Upper lobe of left lung (tissue), 6 donors: ENCODE measurements at regions not wholly inside any gene's neighbourhood (a gene's known extent, or its start where the extent isn't known, plus 50 kb on each side); places are given as distances from the start of the nearest gene placed in this dataset.

ENCODE experiments used
- ATAC-seq, 2 donors: fragments of 200-7000 bp; cut with Tn5 transposase; one replicate each; pipeline ENCODE4 v1.9.1; 2022; ENCODE audit warnings: mild to moderate bottlenecking in 2 of 2, moderate library complexity in 2 of 2; ENCODE audit not compliant: low FRiP score in 2 of 2
- DNase-seq, 2 donors: peaks; one replicate each; pipeline ENCODE4 v3.0.0-alpha.2; 2019 to 2020
- H3K27ac ChIP-seq, 4 donors: fragments of 200-600 bp; sonication (generic); one replicate each; pipeline ENCODE4 v1.5.1; 2016 to 2019
- H3K27me3 ChIP-seq, 4 donors: fragments of 200-600 bp; sonication (generic); one replicate each; pipeline ENCODE4 v1.5.1; 2017 to 2019
- H3K36me3 ChIP-seq, 4 donors: fragments of 200-600 bp; sonication (generic); one replicate each; pipeline ENCODE4 v1.5.1; 2016 to 2019
- H3K4me1 ChIP-seq, 4 donors: fragments of 200-600 bp; sonication (generic); one replicate each; pipeline ENCODE4 v1.5.1; 2018 to 2019
- H3K4me3 ChIP-seq, 4 donors: fragments of 200-600 bp; sonication (generic); one replicate each; pipeline ENCODE4 v1.5.1; 2017 to 2019; ENCODE audit warnings: mild to moderate bottlenecking in 2 of 4, moderate library complexity in 1 of 4
- H3K9me3 ChIP-seq, 4 donors: fragments of 200-600 bp; sonication (generic); one replicate each; pipeline ENCODE4 v1.5.1; 2018 to 2019
- CTCF ChIP-seq, 6 experiments: fragments of 450-650 bp in 4 of 6; fragments of 200-600 bp in 2 of 6; sonication (generic) in 2 of 6; IDR thresholded peaks; one replicate each; pipeline ENCODE4 v1.5.1; 2016 to 2019; ENCODE audit warnings: antibody characterized with exemption in 6 of 6
- EP300 ChIP-seq, 4 donors: sonication (generic); formaldehyde crosslinking; IDR thresholded peaks; one replicate each; pipeline ENCODE4 v1.5.1; 2017; ENCODE audit warnings: antibody characterized with exemption in 4 of 4, control low read depth in 2 of 4
- POLR2A ChIP-seq, 4 donors: fragments of 450-650 bp; IDR thresholded peaks; one replicate each; pipeline ENCODE4 v1.5.1; 2016 to 2017; ENCODE audit warnings: antibody characterized with exemption in 4 of 4, mild to moderate bottlenecking in 2 of 4
- POLR2AphosphoS5 ChIP-seq, 2 donors: sonication (generic); formaldehyde crosslinking; IDR thresholded peaks; one replicate each; pipeline ENCODE4 v1.5.1; 2017; ENCODE audit warnings: antibody characterized with exemption in 2 of 2
- WGBS, 2 donors: methylation state at CpG; one replicate each; pipeline ENCODE4 v1.1.5; 2017 to 2018; 5-methylcytosine and 5-hydroxymethylcytosine counted together
- donor health status: DM: no; HTN: no; CAD: no; lungs with moderate emphysema.
- donor health status: DM: no; HTN: yes; CAD: no; lungs with severe emphysema.

GRCh38 chr17:72005332-72006163 lies 115.3 kb upstream of the SOX9 start:
- no peak for TF ChIP-seq EP300 (IDR thresholded peaks at IDR 0.05)
- TF ChIP-seq POLR2AphosphoS5 (IDR thresholded peaks at IDR 0.05) = no peak
- no peak for TF ChIP-seq CTCF (IDR thresholded peaks at IDR 0.05)
- no peak for TF ChIP-seq POLR2A (IDR thresholded peaks at IDR 0.05)
- Histone ChIP-seq H3K27me3 (no peaks in the 10 kb centered on the region), H3K9me3 (no peaks in the 10 kb centered on the region), H3K4me1 (no peaks in the 10 kb centered on the region), H3K36me3 (no peaks in the 10 kb centered on the region), H3K27ac (no peak overlapping the region), H3K4me3 (no peak overlapping the region)
- ATAC-seq (no peak), DNase-seq (no peak)
- WGBS, 2 donors = 72 to 85% methylated on average over 6 of the region's 6 CpGs

DNA sequence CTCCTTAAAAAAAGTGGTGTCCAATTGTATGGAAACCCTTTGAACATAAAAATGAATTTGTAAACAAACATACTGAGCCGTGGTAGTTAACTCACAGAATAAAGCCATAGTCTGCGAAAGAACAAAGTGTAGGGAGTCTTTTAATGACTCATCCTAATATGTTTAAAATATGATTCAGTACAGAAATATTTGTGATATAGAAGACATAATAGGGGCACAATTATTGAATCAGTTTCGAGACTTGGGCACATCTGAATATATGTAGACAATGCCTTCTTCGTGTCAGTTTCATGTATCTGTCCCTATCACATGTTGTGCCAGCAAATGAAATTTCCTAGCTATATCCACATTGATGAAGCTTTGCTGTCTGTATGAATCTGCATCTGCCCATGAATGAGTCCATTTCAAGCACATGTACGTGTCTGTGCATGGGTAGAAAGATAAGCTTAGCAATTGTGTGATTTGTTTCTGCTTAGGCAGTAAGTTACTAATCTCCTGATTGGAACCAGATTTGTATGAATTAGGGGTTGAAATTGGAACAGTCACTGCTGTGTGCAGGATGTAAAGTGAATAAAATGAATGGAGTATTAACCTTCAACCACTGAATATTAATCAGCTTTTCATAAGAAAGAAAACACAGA lies 112.5 kb upstream of the SOX9 start:
- Histone ChIP-seq H3K27me3 (no peaks in the 10 kb centered on the region), H3K36me3 (no peaks in the 10 kb centered on the region), H3K27ac (no peak overlapping the region), H3K4me1 (no peaks in the 10 kb centered on the region), H3K9me3 (no peaks in the 10 kb centered on the region), H3K4me3 (no peak overlapping the region)
- TF ChIP-seq CTCF (IDR thresholded peaks at IDR 0.05) = no peak
- TF ChIP-seq EP300 (IDR thresholded peaks at IDR 0.05) = no peak
- TF ChIP-seq POLR2A (IDR thresholded peaks at IDR 0.05) = no peak
- no peak for TF ChIP-seq POLR2AphosphoS5 (IDR thresholded peaks at IDR 0.05)
- DNase-seq = no peak
- ATAC-seq = no peak
- WGBS, 2 donors = 60 to 76% methylated on average over 5 of the region's 5 CpGs

GRCh38 chr17:72011561-72011960 lies 109.3 kb upstream of the SOX9 start:
- no peak for DNase-seq
- Histone ChIP-seq H3K27me3 (no peaks in the 10 kb centered on the region), H3K4me1 (no peaks in the 10 kb centered on the region), H3K9me3 (no peaks in the 10 kb centered on the region), H3K27ac (no peak overlapping the region), H3K4me3 (no peak overlapping the region), H3K36me3 (no peaks in the 10 kb centered on the region)
- no peak for ATAC-seq
- TF ChIP-seq POLR2AphosphoS5 (IDR thresholded peaks at IDR 0.05) = no peak
- TF ChIP-seq CTCF (IDR thresholded peaks at IDR 0.05) = no peak
- no peak for TF ChIP-seq EP300 (IDR thresholded peaks at IDR 0.05)
- no peak for TF ChIP-seq POLR2A (IDR thresholded peaks at IDR 0.05)
- 79 to 82% methylated on average over 1 of the region's 1 CpG for WGBS, 2 donors

DNA sequence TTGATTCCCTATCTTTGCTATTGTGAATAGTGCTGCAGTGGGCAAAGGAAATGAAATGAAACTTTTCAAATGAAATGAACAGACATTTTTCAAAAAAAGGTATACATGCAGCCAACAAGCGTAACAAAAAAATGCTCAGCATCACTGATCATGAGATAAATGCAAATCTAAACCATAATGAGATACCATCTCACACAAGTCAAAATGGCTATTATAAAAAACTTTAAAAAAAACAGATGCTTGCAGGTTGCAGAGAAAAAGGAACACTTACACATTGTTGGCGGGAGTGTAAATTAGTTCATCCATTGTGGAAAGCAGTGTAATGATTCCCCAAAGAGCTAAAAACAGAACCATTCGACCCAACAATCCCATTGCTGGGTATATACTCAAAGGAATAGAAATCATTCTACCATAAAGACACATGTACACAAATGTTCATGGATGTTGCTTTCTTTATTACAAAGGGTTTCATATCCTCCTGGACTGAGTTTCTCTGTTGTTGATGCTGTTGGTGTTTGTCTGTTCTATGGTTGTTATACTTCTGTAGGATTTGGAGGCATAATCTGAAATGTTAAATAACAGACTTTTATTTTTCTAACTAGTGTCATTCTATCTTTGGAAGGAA lies 99.3 kb upstream of the SOX9 start:
- no peak for TF ChIP-seq CTCF (IDR thresholded peaks at IDR 0.05)
- TF ChIP-seq POLR2AphosphoS5 (IDR thresholded peaks at IDR 0.05) = no peak
- TF ChIP-seq EP300 (IDR thresholded peaks at IDR 0.05) = no peak
- no peak for TF ChIP-seq POLR2A (IDR thresholded peaks at IDR 0.05)
- Histone ChIP-seq H3K36me3 (no peaks in the 10 kb centered on the region), H3K27ac (no peak overlapping the region), H3K9me3 (no peaks in the 10 kb centered on the region), H3K27me3 (no peaks in the 10 kb centered on the region), H3K4me3 (no peak overlapping the region), H3K4me1 (no peaks in the 10 kb centered on the region)
- WGBS, 2 donors = 90% methylated on average over 3 of the region's 3 CpGs
- ATAC-seq = no peak
- no peak for DNase-seq
